ENCODE measurements at regions not wholly inside any gene's neighbourhood (a gene's known extent, or its start where the extent isn't known, plus 50 kb on each side); places are given as distances from the start of the nearest gene placed in this dataset.

- SMC1A ChIA-PET (ENCODE audit: uncharacterized antibody, unreplicated experiment), result no interaction called here
- DNase-seq (ENCODE audit: low read depth, low spot score) (no peak), FAIRE-seq (no peak), ATAC-seq (no peak)
- in situ Hi-C loops (cut with MboI), result no loop called here
- no peak overlapping the region for H2AFZ ChIP-seq (ENCODE audit: control insufficient read depth, low read depth, low read length)
- H3K9ac ChIP-seq (ENCODE audit: control insufficient read depth, insufficient read depth, low read length), result no peak overlapping the region
- no peak for TF ChIP-seq STAT1 (conservative IDR thresholded peaks at IDR 0.05)
- TF ChIP-seq KDM1A (IDR thresholded peaks at IDR 0.05; ENCODE audit: borderline replicate concordance), result no peak
- no peak for TF ChIP-seq KAT2A (conservative IDR thresholded peaks at IDR 0.05; ENCODE audit: control insufficient read depth, low read depth, low read length)
- TF ChIP-seq RELA (IDR thresholded peaks at IDR 0.05; ENCODE audit: borderline replicate concordance, partially characterized antibody), result no peak
- no peak for TF ChIP-seq TAF1 (IDR thresholded peaks at IDR 0.05; ENCODE audit: borderline replicate concordance, low read depth, low read length)
- no peak for TF ChIP-seq PML (IDR thresholded peaks at IDR 0.05; ENCODE audit: low read length)
- no peak for TF ChIP-seq CHD1 (IDR thresholded peaks at IDR 0.05; ENCODE audit: low read depth, low read length)
- TF ChIP-seq ZNF622 (IDR thresholded peaks at IDR 0.05), result no peak
- TF ChIP-seq USF2 (IDR thresholded peaks at IDR 0.05; ENCODE audit: borderline replicate concordance, low read depth, low read length), result no peak
- no peak for TF ChIP-seq RUNX3 (IDR thresholded peaks at IDR 0.05; ENCODE audit: low read length)
- no peak for TF ChIP-seq RB1 (IDR thresholded peaks at IDR 0.05; ENCODE audit: borderline replicate concordance)
- TF ChIP-seq CHD2 (IDR thresholded peaks at IDR 0.05; ENCODE audit: borderline replicate concordance, low read depth, low read length), result no peak
- TF ChIP-seq BHLHE40 (IDR thresholded peaks at IDR 0.05; ENCODE audit: borderline replicate concordance in 1 of 2, low read depth in 2 of 2, low read length in 1 of 2), result no peak
- TF ChIP-seq NRF1 (conservative IDR thresholded peaks at IDR 0.05; ENCODE audit: low read depth, low read length), result no peak
- intact Hi-C loops (cut with micrococcal nuclease; ENCODE audit: unreplicated experiment), result no loop called here
- RAD21 ChIA-PET (ENCODE audit: unreplicated experiment), result no interaction called here
- H3K36me3 ChIP-seq (ENCODE audit: control insufficient read depth in 2 of 2, insufficient read depth in 2 of 2, low read length in 1 of 2), result no peaks in the 10 kb centered on the region
- 13% methylated on average over 4 of the region's 4 CpGs for WGBS (ENCODE audit: insufficient coverage, insufficient replicate concordance, low lambda C conversion rate, missing lambda C conversion rate)
- POLR2A ChIA-PET, result no interaction called here
- H3K9me3 ChIP-seq (replicated peaks; ENCODE audit: control insufficient read depth, insufficient read depth, low read length), result no peaks in the 10 kb centered on the region
- no peaks in the 10 kb centered on the region for H3K79me2 ChIP-seq (ENCODE audit: control insufficient read depth, insufficient read depth, low read length)
- H3K27me3 ChIP-seq (replicated peaks in 1 of 2; ENCODE audit: control insufficient read depth in 2 of 2, insufficient read depth in 2 of 2, low read length in 1 of 2), result no peaks in the 10 kb centered on the region
- H4K20me1 ChIP-seq (ENCODE audit: control insufficient read depth, insufficient read depth), result no peaks in the 10 kb centered on the region
- BruUV-seq (replicated peaks), result no TSS peak
- H3K4me3 ChIP-seq, result no peak overlapping the region
- H3K4me2 ChIP-seq (ENCODE audit: control insufficient read depth, insufficient read depth), result no peak overlapping the region
- H3K4me1 ChIP-seq (ENCODE audit: control insufficient read depth, insufficient read depth, low read length), result no peaks in the 10 kb centered on the region
- no peak overlapping the region for H3K27ac ChIP-seq (ENCODE audit: control insufficient read depth, insufficient read depth)
- CTCF ChIA-PET, result no interaction called here
These were observed 1185.4 kb upstream of the SEMA6A start for GRCh38 chr5:117759849-117760499.

Data from GM12878 (cell line).